ENCODE measurements at regions not wholly inside any gene's neighbourhood (a gene's known extent, or its start where the extent isn't known, plus 50 kb on each side); places are given as distances from the start of the nearest gene placed in this dataset.

DNA sequence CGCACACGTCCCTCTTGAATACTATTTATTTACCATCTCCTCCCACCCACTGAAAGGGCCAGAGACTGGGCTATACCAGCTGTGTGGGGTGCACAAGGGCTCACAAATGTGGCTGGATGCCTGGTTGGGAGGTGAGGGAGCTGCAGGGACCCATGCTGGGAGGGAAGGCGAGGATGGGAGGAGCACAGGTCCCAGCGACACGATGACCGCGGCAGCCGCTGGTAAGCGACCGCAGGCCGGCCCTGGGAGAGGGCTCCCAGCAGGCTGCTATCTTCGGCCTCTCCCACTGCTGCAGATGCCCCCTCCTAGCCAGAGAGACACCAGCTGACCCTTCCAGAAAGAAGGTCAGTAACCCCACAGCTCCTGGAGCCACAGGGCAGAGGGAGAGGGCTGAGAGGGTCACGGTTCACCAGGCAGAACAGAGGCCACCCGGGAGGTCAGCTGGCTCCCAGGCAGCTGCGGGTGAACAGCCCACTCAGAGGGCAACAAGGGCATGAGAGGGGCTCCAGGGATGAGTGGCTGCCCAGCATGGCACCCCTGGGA, 163.9 kb downstream of the CRYBB2 start:
- Histone ChIP-seq H3K4me3 (no peak overlapping the region), H3K9me3 (no peaks in the 10 kb centered on the region), H3K27ac (no peak overlapping the region), H3K36me3 (peaks cover 26% of the 10 kb centered on the region), H3K27me3 (ENCODE audit: low read depth) (no peaks in the 10 kb centered on the region), H3K4me1 (peaks cover 8% of the 10 kb centered on the region)
- ATAC-seq = no peak
- no peak for DNase-seq
- TF ChIP-seq, protein P1, sequence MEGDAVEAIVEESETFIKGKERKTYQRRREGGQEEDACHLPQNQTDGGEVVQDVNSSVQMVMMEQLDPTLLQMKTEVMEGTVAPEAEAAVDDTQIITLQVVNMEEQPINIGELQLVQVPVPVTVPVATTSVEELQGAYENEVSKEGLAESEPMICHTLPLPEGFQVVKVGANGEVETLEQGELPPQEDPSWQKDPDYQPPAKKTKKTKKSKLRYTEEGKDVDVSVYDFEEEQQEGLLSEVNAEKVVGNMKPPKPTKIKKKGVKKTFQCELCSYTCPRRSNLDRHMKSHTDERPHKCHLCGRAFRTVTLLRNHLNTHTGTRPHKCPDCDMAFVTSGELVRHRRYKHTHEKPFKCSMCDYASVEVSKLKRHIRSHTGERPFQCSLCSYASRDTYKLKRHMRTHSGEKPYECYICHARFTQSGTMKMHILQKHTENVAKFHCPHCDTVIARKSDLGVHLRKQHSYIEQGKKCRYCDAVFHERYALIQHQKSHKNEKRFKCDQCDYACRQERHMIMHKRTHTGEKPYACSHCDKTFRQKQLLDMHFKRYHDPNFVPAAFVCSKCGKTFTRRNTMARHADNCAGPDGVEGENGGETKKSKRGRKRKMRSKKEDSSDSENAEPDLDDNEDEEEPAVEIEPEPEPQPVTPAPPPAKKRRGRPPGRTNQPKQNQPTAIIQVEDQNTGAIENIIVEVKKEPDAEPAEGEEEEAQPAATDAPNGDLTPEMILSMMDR (IDR thresholded peaks at IDR 0.05) = no peak
- intact Hi-C loops (cut with DNase I) = no loop called here

DNA sequence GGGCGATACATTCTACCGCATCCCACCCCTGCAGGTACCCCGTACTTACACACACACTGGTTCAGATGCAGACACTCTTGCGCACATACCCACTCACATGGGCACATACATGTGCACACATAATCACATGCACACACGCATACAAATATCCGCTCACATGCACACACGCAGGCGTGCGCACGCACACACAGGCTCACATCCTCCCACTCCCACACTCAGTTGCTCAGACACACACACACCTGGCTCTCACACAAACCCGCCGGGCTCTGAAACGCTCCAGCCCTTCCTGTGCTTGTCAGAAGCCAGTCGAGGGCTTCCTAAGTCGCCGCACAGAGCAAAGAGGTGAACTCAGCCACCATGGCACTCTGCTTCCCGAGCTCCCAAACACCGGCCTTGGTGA, 164.5 kb downstream of the CRYBB2 start:
- TF ChIP-seq, protein P1 (IDR thresholded peaks at IDR 0.05) = no peak
- no peaks in the 10 kb centered on the region for H3K27me3 ChIP-seq (ENCODE audit: low read depth)
- H3K9me3 ChIP-seq = no peaks in the 10 kb centered on the region
- H3K4me3 ChIP-seq = no peak overlapping the region
- no peak overlapping the region for H3K27ac ChIP-seq
- peaks cover 14% of the 10 kb centered on the region for H3K4me1 ChIP-seq
- no peak for DNase-seq
- H3K36me3 ChIP-seq = peaks cover 21% of the 10 kb centered on the region
- intact Hi-C loops (cut with DNase I) = no loop called here
- peak in 1 of 2 donors; percentile 8 for ATAC-seq

DNA sequence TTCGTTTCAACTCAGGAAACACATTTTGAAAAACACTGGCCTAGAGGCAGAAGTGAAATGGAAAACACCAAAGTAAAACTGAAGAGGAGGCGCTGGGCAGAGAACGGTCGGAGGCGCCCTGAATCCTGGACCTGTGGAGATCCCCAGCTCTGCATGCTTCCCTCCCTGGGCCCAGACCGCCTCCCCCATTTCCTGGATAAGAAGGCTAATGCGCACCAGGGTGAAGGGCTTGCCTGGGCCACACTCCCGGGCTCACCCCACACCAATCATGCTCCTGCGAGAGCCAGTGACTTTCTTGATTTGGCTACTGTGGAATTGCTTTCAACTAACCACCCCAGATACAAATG, 167.1 kb downstream of the CRYBB2 start:
- ATAC-seq (no peak), DNase-seq (no peak)
- no peak overlapping the region for H3K27ac ChIP-seq
- no peaks in the 10 kb centered on the region for H3K9me3 ChIP-seq
- H3K27me3 ChIP-seq (ENCODE audit: low read depth) = no peaks in the 10 kb centered on the region
- no peaks in the 10 kb centered on the region for H3K36me3 ChIP-seq
- intact Hi-C loops (cut with DNase I) = no loop called here
- H3K4me3 ChIP-seq = no peak overlapping the region
- H3K4me1 ChIP-seq = peaks cover 32% of the 10 kb centered on the region
- TF ChIP-seq, protein P1 (IDR thresholded peaks at IDR 0.05) = no peak

DNA sequence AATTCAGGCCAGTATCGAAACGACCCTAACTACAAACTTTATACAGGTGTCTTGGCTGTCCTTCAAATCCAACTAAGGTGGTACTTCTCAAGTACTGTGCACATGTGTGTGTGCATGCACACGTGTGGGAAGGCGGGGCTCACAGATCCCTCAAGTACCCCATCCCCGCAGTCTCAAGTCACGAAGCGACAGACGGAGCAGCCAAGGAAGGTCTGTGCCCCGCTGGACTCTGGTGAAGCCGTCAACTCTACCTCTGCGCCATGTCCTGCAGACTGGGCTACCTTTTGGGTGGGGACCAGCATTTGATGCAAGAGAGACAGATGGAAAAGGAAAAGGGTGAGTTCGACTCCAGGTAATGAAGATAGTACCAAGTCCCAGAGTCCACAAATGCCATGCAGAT, 169.0 kb downstream of the CRYBB2 start:
- Histone ChIP-seq H3K27me3 (ENCODE audit: low read depth) (no peaks in the 10 kb centered on the region), H3K4me1 (peaks cover 41% of the 10 kb centered on the region), H3K27ac (no peak overlapping the region), H3K4me3 (no peak overlapping the region), H3K9me3 (no peaks in the 10 kb centered on the region), H3K36me3 (no peaks in the 10 kb centered on the region)
- no peak for ATAC-seq
- intact Hi-C loops (cut with DNase I) = no loop called here
- DNase-seq = no peak
- TF ChIP-seq, protein P1 (IDR thresholded peaks at IDR 0.05) = no peak

DNA sequence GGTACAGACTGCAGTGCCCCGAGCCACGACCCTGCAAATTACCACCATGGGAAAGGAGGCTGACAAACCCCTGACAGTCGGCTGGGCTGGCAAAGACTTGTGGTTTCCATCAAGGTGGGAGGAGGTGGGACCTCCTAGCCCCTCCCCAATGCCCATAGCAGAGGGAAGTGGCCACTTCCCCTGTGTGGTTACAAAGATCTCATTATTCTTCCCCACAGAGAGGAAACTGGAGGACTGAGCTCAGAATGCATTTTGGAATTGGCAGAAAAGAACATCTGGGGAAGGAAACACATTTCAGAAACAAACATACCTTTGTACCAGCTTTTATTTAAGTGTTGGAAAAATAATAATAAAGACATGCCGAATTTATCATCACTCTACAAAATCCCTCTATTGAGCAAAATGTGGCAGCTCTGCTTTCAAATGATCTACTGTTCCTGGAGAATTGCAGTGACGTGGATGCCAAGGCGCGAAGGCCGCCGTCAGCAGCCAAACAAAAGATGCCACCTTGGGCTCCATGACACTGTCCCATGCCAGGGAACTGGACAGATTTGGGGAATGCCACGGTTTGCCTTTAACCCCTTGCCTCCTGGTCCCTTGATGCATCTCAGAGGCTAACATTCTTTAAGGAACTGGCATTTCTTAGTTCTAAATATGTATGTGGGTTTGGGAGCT, 169.6 kb downstream of the CRYBB2 start:
- H3K36me3 ChIP-seq = no peaks in the 10 kb centered on the region
- no peaks in the 10 kb centered on the region for H3K9me3 ChIP-seq
- ATAC-seq (peak; percentile 22 to 34), DNase-seq (no peak)
- H3K4me1 ChIP-seq = peaks cover 41% of the 10 kb centered on the region
- no peak overlapping the region for H3K27ac ChIP-seq
- H3K4me3 ChIP-seq = no peak overlapping the region
- TF ChIP-seq, protein P1 (IDR thresholded peaks at IDR 0.05) = no peak
- intact Hi-C loops (cut with DNase I) = no loop called here
- H3K27me3 ChIP-seq (ENCODE audit: low read depth) = no peaks in the 10 kb centered on the region
